Prostate gland (tissue), 2 donors: ENCODE measurements at regions not wholly inside any gene's neighbourhood (a gene's known extent, or its start where the extent isn't known, plus 50 kb on each side); places are given as distances from the start of the nearest gene placed in this dataset.

Source experiments
- DNase-seq: peaks from one replicate; pipeline ENCODE4 v3.0.0-alpha.2; 2019; ENCODE audit warnings: low spot score
- H3K27ac ChIP-seq, 2 donors: fragments of 200-600 bp; sonication (generic); 2 replicates each; pipeline ENCODE4 v1.5.1; 2017 to 2019
- H3K27me3 ChIP-seq: fragments of 200-600 bp; sonication (generic); replicated peaks from 2 replicates; pipeline ENCODE4 v1.5.1; 2019; ENCODE audit not compliant: insufficient read depth
- H3K36me3 ChIP-seq, 2 donors: fragments of 200-600 bp; sonication (generic); 1 replicate in 1 of 2; 2 replicates in 1 of 2; pipeline versions ENCODE4 v1.5.1 to v1.8.1; 2017 to 2019
- H3K4me1 ChIP-seq: fragments of 200-600 bp; sonication (generic); replicated peaks from 2 replicates; pipeline ENCODE4 v1.5.1; 2019
- H3K4me3 ChIP-seq, 2 donors: fragments of 200-600 bp; sonication (generic); 2 replicates each; pipeline ENCODE4 v1.5.1; 2017 to 2019
- H3K9me3 ChIP-seq: fragments of 200-600 bp; sonication (generic); 2 replicates; pipeline ENCODE4 v1.5.1; 2017
- POLR2A ChIP-seq: fragments of 450-650 bp; IDR thresholded peaks from one replicate; pipeline ENCODE4 v1.6.1; 2016; ENCODE audit warnings: antibody characterized with exemption, mild to moderate bottlenecking
- POLR2AphosphoS5 ChIP-seq: sonication (generic); formaldehyde crosslinking; IDR thresholded peaks from one replicate; pipeline ENCODE4 v1.6.1; 2017; ENCODE audit warnings: antibody characterized with exemption
- WGBS: methylation state at CpG from one replicate; pipeline ENCODE4 v1.1.5; 2018; 5-methylcytosine and 5-hydroxymethylcytosine counted together
- intact Hi-C: fragments of 100-400 bp; cut with DNase I; formaldehyde crosslinking; loops from one replicate; pipeline ENCODE4 v1.14.2; 2022
- TF ChIP-seq, protein P1 (sequence below), 4 experiments: fragments of 200-600 bp in 2 of 4; fragments of 450-650 bp in 2 of 4; sonication (generic) in 2 of 4; IDR thresholded peaks; 1 replicate in 3 of 4; 2 replicates in 1 of 4; pipeline ENCODE4 v1.5.1; 2016 to 2019; ENCODE audit warnings: antibody characterized with exemption in 4 of 4, mild to moderate bottlenecking in 2 of 4, moderate library complexity in 2 of 4

DNA sequence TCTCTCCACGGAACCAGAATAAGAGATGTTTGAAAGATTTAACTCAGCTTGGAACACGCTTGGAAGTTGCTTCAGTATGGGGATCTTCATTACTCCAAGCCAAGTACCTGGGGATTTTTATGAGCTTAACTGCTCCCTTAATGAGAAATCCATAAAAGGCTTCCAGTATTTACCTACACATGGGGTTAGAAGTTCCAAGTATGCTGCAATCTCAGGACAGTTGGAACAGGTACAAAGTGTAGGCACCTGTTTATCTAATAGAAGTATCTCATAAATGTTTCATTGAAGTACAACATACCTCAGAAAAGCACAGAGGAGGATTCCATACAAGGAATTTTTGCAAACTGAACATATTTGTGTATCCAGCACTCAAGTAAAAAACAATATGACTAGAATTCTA lies 161.6 kb upstream of the PIRT start:
- Histone ChIP-seq H3K27me3 (no peaks in the 10 kb centered on the region), H3K36me3 (no peaks in the 10 kb centered on the region), H3K27ac (no peak overlapping the region), H3K4me1 (no peaks in the 10 kb centered on the region), H3K4me3 (no peak overlapping the region), H3K9me3 (no peaks in the 10 kb centered on the region)
- WGBS: 22% methylated on average over 2 of the region's 2 CpGs
- peak; percentile 63 for DNase-seq
- intact Hi-C loops: no loop called here
- peak; percentile 72 for TF ChIP-seq POLR2AphosphoS5
- TF ChIP-seq, protein P1, sequence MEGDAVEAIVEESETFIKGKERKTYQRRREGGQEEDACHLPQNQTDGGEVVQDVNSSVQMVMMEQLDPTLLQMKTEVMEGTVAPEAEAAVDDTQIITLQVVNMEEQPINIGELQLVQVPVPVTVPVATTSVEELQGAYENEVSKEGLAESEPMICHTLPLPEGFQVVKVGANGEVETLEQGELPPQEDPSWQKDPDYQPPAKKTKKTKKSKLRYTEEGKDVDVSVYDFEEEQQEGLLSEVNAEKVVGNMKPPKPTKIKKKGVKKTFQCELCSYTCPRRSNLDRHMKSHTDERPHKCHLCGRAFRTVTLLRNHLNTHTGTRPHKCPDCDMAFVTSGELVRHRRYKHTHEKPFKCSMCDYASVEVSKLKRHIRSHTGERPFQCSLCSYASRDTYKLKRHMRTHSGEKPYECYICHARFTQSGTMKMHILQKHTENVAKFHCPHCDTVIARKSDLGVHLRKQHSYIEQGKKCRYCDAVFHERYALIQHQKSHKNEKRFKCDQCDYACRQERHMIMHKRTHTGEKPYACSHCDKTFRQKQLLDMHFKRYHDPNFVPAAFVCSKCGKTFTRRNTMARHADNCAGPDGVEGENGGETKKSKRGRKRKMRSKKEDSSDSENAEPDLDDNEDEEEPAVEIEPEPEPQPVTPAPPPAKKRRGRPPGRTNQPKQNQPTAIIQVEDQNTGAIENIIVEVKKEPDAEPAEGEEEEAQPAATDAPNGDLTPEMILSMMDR (IDR thresholded peaks at IDR 0.05): no peak

DNA sequence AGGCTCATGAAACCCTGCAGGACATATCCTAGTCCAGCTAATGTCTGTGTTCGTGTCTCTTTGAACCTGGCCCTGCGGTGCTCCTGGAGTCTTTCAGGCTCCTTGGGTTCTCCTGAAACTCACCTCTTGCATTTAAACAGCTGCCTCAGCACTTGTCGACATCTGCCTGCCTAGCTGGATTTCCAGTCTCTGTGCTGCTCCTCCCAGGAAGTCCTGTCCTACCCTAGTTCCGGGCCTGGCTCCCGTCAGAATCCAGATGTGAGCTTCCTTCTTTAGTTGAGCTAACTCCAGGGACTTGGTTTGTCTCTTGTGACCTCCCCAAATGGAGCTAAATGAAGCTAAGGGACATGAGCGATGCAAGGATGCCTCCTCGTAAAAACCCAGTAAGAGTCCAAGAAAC lies 155.2 kb upstream of the PIRT start:
- Histone ChIP-seq H3K27me3 (no peaks in the 10 kb centered on the region), H3K27ac (no peak overlapping the region), H3K36me3 (no peaks in the 10 kb centered on the region), H3K4me1 (no peaks in the 10 kb centered on the region), H3K9me3 (no peaks in the 10 kb centered on the region), H3K4me3 (no peak overlapping the region)
- DNase-seq: no peak
- WGBS: 83% methylated on average over 7 of the region's 7 CpGs
- intact Hi-C loops: no loop called here
- TF ChIP-seq, protein P1 (IDR thresholded peaks at IDR 0.05): no peak
- TF ChIP-seq POLR2AphosphoS5 (no peak), POLR2A (no peak)

DNA sequence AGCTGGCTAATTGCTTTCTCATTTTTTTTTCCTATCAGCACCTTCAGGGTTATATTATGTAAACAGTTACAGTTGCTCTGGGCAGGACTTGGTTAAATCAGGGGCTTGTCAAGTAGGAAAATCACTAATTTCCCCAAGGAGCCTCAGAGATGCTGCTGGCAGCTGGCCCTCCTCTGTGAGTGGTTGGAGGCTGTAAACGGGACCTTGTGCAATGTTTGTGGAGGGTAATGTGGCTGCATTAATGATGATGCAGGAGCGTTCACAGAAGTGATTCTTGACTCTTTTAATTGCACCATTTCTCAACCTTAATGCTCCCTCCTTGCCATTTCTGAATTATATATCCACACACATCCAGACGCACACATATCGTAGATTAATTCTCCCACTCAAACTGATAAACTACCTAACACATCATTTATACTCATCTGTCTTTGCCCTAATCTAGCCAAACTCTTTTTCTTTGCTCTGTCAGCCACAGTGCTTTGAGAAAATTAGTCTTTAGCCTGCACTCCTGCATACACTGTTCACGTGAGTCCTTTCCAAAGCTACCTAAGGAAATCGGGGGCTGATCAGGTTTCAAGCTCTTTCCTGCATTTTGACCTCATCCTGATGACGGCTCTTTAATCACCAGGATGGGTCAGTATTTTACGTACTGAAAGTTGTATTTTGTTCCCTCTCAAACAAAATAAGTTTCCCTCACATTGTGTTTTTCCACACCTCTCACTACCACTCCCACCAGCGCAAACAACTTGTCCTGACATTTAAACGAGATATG lies 154.4 kb upstream of the PIRT start:
- Histone ChIP-seq H3K4me3 (no peak overlapping the region), H3K4me1 (no peaks in the 10 kb centered on the region), H3K36me3 (no peaks in the 10 kb centered on the region), H3K27ac (no peak overlapping the region), H3K27me3 (no peaks in the 10 kb centered on the region), H3K9me3 (no peaks in the 10 kb centered on the region)
- 40% methylated on average over 10 of the region's 10 CpGs for WGBS
- TF ChIP-seq POLR2AphosphoS5 (no peak), POLR2A (no peak)
- TF ChIP-seq, protein P1 (IDR thresholded peaks at IDR 0.05): no peak
- no peak for DNase-seq
- intact Hi-C loops: no loop called here

DNA sequence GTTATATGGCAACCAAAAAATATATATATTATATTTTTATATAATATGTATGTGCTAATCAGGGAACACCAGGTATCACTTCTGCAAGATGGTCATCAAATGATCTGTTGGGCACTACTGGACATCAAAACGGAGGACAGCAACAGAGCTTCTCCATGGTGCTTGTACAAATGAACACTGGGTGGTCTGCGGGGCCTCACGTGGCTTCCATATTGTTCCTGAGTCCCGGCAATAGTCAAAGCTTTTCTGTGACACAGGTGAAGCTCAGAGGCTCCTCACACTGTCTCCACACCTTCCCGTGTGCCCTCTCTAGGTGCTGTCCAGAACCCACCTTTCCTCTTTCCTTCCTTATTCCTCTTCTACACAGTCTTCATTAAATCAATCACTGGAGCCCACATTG lies 149.9 kb upstream of the PIRT start:
- H3K27ac ChIP-seq: no peak overlapping the region
- no peak overlapping the region for H3K4me3 ChIP-seq
- 85% methylated on average over 5 of the region's 5 CpGs for WGBS
- H3K4me1 ChIP-seq: no peaks in the 10 kb centered on the region
- intact Hi-C loops: no loop called here
- no peaks in the 10 kb centered on the region for H3K27me3 ChIP-seq
- H3K36me3 ChIP-seq: no peaks in the 10 kb centered on the region
- H3K9me3 ChIP-seq: no peaks in the 10 kb centered on the region
- no peak for DNase-seq
- TF ChIP-seq, protein P1 (IDR thresholded peaks at IDR 0.05): no peak
- no peak for TF ChIP-seq POLR2A
- no peak for TF ChIP-seq POLR2AphosphoS5

DNA sequence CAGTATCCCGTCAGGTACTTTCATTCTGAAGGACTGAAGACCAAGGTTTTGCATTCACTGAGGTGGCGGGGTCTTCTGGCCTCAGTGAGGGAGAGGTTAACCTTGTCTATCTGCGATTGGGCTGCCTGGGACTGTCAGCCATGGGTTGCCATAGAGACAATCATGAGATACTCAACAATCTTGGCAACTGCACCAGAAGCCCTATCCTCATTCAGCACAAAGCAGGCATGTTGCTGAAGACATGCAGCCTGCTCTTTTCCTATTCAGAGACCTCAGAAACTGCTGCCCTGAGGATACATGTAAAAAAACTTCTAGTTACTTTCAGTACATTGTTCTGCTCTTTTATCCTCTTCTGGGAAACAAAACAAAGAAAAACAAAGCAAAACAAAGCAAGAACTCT lies 146.3 kb upstream of the PIRT start:
- Histone ChIP-seq H3K4me1 (no peaks in the 10 kb centered on the region), H3K9me3 (no peaks in the 10 kb centered on the region), H3K27ac (no peak overlapping the region), H3K27me3 (no peaks in the 10 kb centered on the region), H3K36me3 (no peaks in the 10 kb centered on the region), H3K4me3 (no peak overlapping the region)
- intact Hi-C loops: no loop called here
- DNase-seq: no peak
- 81% methylated on average over 3 of the region's 3 CpGs for WGBS
- no peak for TF ChIP-seq POLR2A
